AG04449 (cell line): ENCODE measurements at regions not wholly inside any gene's neighbourhood (a gene's known extent, or its start where the extent isn't known, plus 50 kb on each side); places are given as distances from the start of the nearest gene placed in this dataset.
A peak's percentile ranks its signal among the peaks of the same experiment; 100 is the strongest.

ENCODE experiments used
- CTCF ChIA-PET: fragments of 350-600 bp; formaldehyde crosslinking; extraction: SDS; loops from one replicate; lab custom pipeline; 2021; ENCODE audit warnings: antibody characterized with exemption; lab: Yijun Ruan, JAX
- POLR2A ChIA-PET: fragments of 400-600, 350-600 bp; formaldehyde crosslinking; extraction: SDS; loops from one replicate; lab custom pipeline; 2020; ENCODE audit warnings: antibody characterized with exemption, inconsistent platforms; lab: Yijun Ruan, JAX
- DNase-seq: peaks from one replicate; pipeline ENCODE4 v3.0.0-alpha.2; 2010; ENCODE audit warnings: low read depth, low spot score
- H3K4me3 ChIP-seq: 2 replicates; pipeline ENCODE4 v1.5.1; 2011; ENCODE audit warnings: low read depth, mild to moderate bottlenecking, control low read depth, low read length
- CTCF ChIP-seq: IDR thresholded peaks from one replicate; pipeline ENCODE4 v1.5.1; 2011; ENCODE audit warnings: mild to moderate bottlenecking, moderate library complexity, low read length, control low read depth, inconsistent platforms; ENCODE audit not compliant: insufficient read depth; ENCODE audit errors: missing control alignments

- no peak for DNase-seq
Observed at GRCh38 chr9:69967344-69967743, 76.3 kb upstream of the MAMDC2 start.

GRCh38 chr9:69970001-69970533 lies 73.6 kb upstream of the MAMDC2 start:
- ChIA-PET POLR2A (no interaction called here), CTCF (interaction anchor here (1.0 to 16.4 kb wide), 9 partner anchors 9 to 633 kb away, joined by 3 to 385 read pairs (median 9); no protein-coding TSS in a partner anchor)
- H3K4me3 ChIP-seq: no peak overlapping the region
- TF ChIP-seq CTCF: no peak
- DNase-seq: no peak

More at GRCh38 chr9:69967344-69967743, 76.3 kb upstream of the MAMDC2 start:
- H3K4me3 ChIP-seq: no peak overlapping the region
- ChIA-PET POLR2A (no interaction called here), CTCF (interaction anchor here (1.2 to 16.4 kb wide), 3 partner anchors 15 to 167 kb away, joined by 3 to 385 read pairs (median 30); no protein-coding TSS in a partner anchor)
- no peak for TF ChIP-seq CTCF

- CTCF ChIA-PET: interaction anchor here (0.6 to 16.4 kb wide), 25 partner anchors 10 to 631 kb away, joined by 3 to 385 read pairs (median 4); no protein-coding TSS in a partner anchor
- DNase-seq: no peak
- POLR2A ChIA-PET: interaction anchor here (0.8 to 1.2 kb wide), 2 partner anchors 10 to 285 kb away, joined by 3 to 7 read pairs; no protein-coding TSS in a partner anchor
- peak; percentile 84 for TF ChIP-seq CTCF
- H3K4me3 ChIP-seq: no peak overlapping the region
Observed at GRCh38 chr9:69971643-69972449, 71.8 kb upstream of the MAMDC2 start.

- H3K4me3 ChIP-seq: no peak overlapping the region
- ChIA-PET POLR2A (interaction anchor here (0.6 to 1.1 kb wide), 4 partner anchors 9 to 365 kb away, joined by 3 read pairs; partner anchors contain the start of gene SMC5), CTCF (interaction anchor here (1.1 to 16.4 kb wide), 5 partner anchors 18 to 255 kb away, joined by 3 to 385 read pairs (median 6); no protein-coding TSS in a partner anchor)
- TF ChIP-seq CTCF: no peak
- DNase-seq: no peak
Observed at GRCh38 chr9:69975681-69976080, 68.0 kb upstream of the MAMDC2 start.

- ChIA-PET CTCF (interaction anchor here (1.1 to 16.4 kb wide), 5 partner anchors 17 to 255 kb away, joined by 3 to 385 read pairs (median 6); no protein-coding TSS in a partner anchor), POLR2A (interaction anchor here (0.6 to 1.1 kb wide), 3 partner anchors 137 to 282 kb away, joined by 3 read pairs; partner anchors contain the start of gene SMC5)
- DNase-seq: peak; percentile 72
- no peak for TF ChIP-seq CTCF
- no peak overlapping the region for H3K4me3 ChIP-seq
Observed at GRCh38 chr9:69976152-69976551, 67.5 kb upstream of the MAMDC2 start.

GRCh38 chr9:69980041-69980440 lies 63.6 kb upstream of the MAMDC2 start:
- H3K4me3 ChIP-seq: no peak overlapping the region
- CTCF ChIA-PET: no interaction called here
- POLR2A ChIA-PET: no interaction called here
- DNase-seq: no peak
- TF ChIP-seq CTCF: no peak
